PC-3 (cell line): ENCODE measurements at regions not wholly inside any gene's neighbourhood (a gene's known extent, or its start where the extent isn't known, plus 50 kb on each side); places are given as distances from the start of the nearest gene placed in this dataset.

Experiments
- ATAC-seq: fragments of 200-7000 bp; cut with Tn5 transposase; 2 replicates; pipeline ENCODE4 v1.9.1; 2020; ENCODE audit warnings: mild to moderate bottlenecking, moderate library complexity
- BruUV-seq: library from RNA; stranded (reverse); fragments of 400-500 nt; replicated peaks from 2 replicates; lab custom pipeline; 2021; lab: Mats Ljungman, UMichigan
- CTCF ChIA-PET: fragments of 300-600 bp; sonication (Branson Sonifier 250); formaldehyde crosslinking; loops from one replicate; lab custom pipeline; 2022; ENCODE audit warnings: antibody characterized with exemption; lab: Charles Lee
- POLR2A ChIA-PET: fragments of 300-600 bp; sonication (Branson Sonifier 250); formaldehyde crosslinking; loops from one replicate; lab custom pipeline; 2022; ENCODE audit warnings: antibody characterized with exemption; ENCODE audit not compliant: unreplicated experiment; lab: Charles Lee
- DNase-seq: peaks from one replicate; pipeline ENCODE4 v3.0.0-alpha.2; 2015
- H2AFZ ChIP-seq: fragments of 300-600 bp; sonication (generic); 2 replicates; pipeline ENCODE4 v1.6.0; 2016; ENCODE audit warnings: antibody characterized with exemption, low read length
- H3F3A ChIP-seq: fragments of 300-600 bp; sonication (generic); one replicate; pipeline ENCODE4 v1.6.0; 2017; ENCODE audit warnings: antibody characterized with exemption, low read length, control low read depth, mild to moderate bottlenecking; ENCODE audit not compliant: unreplicated experiment
- H3K27ac ChIP-seq: fragments of 300-600 bp; sonication (generic); 2 replicates; pipeline ENCODE4 v1.5.1; 2016; ENCODE audit warnings: mild to moderate bottlenecking, low read length
- H3K27me3 ChIP-seq: fragments of 300-600 bp; sonication (generic); 2 replicates; pipeline ENCODE4 v1.6.1; 2016; ENCODE audit warnings: low read length, mixed read lengths
- H3K36me3 ChIP-seq: fragments of 300-600 bp; sonication (generic); 2 replicates; pipeline ENCODE4 v1.6.1; 2016; ENCODE audit warnings: low read depth, mixed run types, low read length, mixed read lengths
- H3K4me1 ChIP-seq: fragments of 300-600 bp; sonication (generic); 2 replicates; pipeline ENCODE4 v1.5.1; 2016; ENCODE audit warnings: low read length; ENCODE audit not compliant: insufficient read depth
- H3K4me2 ChIP-seq: fragments of 300-600 bp; sonication (generic); 2 replicates; pipeline ENCODE4 v1.6.0; 2016; ENCODE audit warnings: low read length
- H3K4me3 ChIP-seq: fragments of 300-600 bp; sonication (generic); 2 replicates; pipeline ENCODE4 v1.5.1; 2016; ENCODE audit warnings: mild to moderate bottlenecking, low read length, mixed read lengths
- H3K79me2 ChIP-seq: fragments of 300-600 bp; sonication (generic); 2 replicates; pipeline ENCODE4 v1.6.1; 2017; ENCODE audit warnings: low read length, mixed read lengths
- H3K9ac ChIP-seq: fragments of 300-600 bp; sonication (generic); 2 replicates; pipeline ENCODE4 v1.6.0; 2016; ENCODE audit warnings: mild to moderate bottlenecking, low read length
- H3K9me2 ChIP-seq: fragments of 300-600 bp; sonication (generic); replicated peaks from 2 replicates; pipeline ENCODE4 v1.6.1; 2016; ENCODE audit warnings: mixed run types, low read length, mixed read lengths
- H3K9me3 ChIP-seq: fragments of 300-600 bp; sonication (generic); 2 replicates; pipeline ENCODE4 v1.6.1; 2016; ENCODE audit warnings: low read length, mixed read lengths
- H4K20me1 ChIP-seq: fragments of 300-600 bp; sonication (generic); 2 replicates; pipeline ENCODE4 v1.6.1; 2016; ENCODE audit warnings: low read length, mixed read lengths
- EZH2 ChIP-seq: fragments of 300-600 bp; sonication (generic); IDR thresholded peaks from one replicate; pipeline ENCODE4 v1.6.1; 2017; ENCODE audit warnings: antibody characterized with exemption, mild to moderate bottlenecking, low read length; ENCODE audit not compliant: unreplicated experiment
- EZH2phosphoT487 ChIP-seq: fragments of 300-600 bp; sonication (generic); IDR thresholded peaks from 2 replicates; pipeline ENCODE4 v1.6.1; 2018; ENCODE audit warnings: mild to moderate bottlenecking, antibody characterized with exemption, low read length, borderline replicate concordance
- intact Hi-C: fragments of 100-400 bp; cut with micrococcal nuclease; formaldehyde crosslinking; loops from 2 replicates; pipeline ENCODE4 v1.9.0; 2023
- TF ChIP-seq, protein P1 (sequence below): fragments of 300-600 bp; sonication (generic); conservative IDR thresholded peaks from 2 replicates; pipeline ENCODE4 v1.5.1; 2017; ENCODE audit warnings: antibody characterized with exemption, low read depth, mild to moderate bottlenecking, low read length

DNA sequence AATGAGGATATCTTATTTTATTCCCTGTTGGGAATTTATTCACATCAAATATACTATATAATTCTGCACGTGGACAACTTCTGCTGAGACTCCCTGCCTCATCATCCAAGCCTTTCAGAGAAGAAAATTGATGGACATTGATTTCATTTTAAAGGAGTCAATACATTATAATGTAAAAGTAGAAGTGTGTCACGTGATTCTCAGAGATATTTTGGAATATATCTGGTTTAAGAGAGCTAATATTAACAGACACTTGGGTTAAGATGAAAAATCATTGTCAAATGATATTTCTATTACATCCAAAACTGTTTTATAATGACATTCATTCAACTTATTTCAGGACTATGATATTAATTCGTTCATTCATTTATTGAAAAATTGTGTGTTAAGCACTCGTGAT, 314.2 kb downstream of the ADGRL2 start:
- Histone ChIP-seq H3K4me3 (no peak overlapping the region), H3F3A (no peaks in the 10 kb centered on the region), H3K27ac (no peak overlapping the region), H3K9me3 (no peaks in the 10 kb centered on the region), H4K20me1 (no peaks in the 10 kb centered on the region), H3K4me2 (no peak overlapping the region), H2AFZ (no peak overlapping the region), H3K9me2 (no peaks in the 10 kb centered on the region), H3K27me3 (no peaks in the 10 kb centered on the region), H3K79me2 (no peaks in the 10 kb centered on the region), H3K9ac (no peak overlapping the region), H3K36me3 (no peaks in the 10 kb centered on the region), H3K4me1 (no peaks in the 10 kb centered on the region)
- TF ChIP-seq EZH2phosphoT487: no peak
- no peak for TF ChIP-seq EZH2
- TF ChIP-seq, protein P1, sequence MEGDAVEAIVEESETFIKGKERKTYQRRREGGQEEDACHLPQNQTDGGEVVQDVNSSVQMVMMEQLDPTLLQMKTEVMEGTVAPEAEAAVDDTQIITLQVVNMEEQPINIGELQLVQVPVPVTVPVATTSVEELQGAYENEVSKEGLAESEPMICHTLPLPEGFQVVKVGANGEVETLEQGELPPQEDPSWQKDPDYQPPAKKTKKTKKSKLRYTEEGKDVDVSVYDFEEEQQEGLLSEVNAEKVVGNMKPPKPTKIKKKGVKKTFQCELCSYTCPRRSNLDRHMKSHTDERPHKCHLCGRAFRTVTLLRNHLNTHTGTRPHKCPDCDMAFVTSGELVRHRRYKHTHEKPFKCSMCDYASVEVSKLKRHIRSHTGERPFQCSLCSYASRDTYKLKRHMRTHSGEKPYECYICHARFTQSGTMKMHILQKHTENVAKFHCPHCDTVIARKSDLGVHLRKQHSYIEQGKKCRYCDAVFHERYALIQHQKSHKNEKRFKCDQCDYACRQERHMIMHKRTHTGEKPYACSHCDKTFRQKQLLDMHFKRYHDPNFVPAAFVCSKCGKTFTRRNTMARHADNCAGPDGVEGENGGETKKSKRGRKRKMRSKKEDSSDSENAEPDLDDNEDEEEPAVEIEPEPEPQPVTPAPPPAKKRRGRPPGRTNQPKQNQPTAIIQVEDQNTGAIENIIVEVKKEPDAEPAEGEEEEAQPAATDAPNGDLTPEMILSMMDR: no peak
- DNase-seq (no peak), ATAC-seq (no peak)
- CTCF ChIA-PET: no interaction called here
- no TSS peak for BruUV-seq
- POLR2A ChIA-PET: no interaction called here
- intact Hi-C loops: no loop called here

DNA sequence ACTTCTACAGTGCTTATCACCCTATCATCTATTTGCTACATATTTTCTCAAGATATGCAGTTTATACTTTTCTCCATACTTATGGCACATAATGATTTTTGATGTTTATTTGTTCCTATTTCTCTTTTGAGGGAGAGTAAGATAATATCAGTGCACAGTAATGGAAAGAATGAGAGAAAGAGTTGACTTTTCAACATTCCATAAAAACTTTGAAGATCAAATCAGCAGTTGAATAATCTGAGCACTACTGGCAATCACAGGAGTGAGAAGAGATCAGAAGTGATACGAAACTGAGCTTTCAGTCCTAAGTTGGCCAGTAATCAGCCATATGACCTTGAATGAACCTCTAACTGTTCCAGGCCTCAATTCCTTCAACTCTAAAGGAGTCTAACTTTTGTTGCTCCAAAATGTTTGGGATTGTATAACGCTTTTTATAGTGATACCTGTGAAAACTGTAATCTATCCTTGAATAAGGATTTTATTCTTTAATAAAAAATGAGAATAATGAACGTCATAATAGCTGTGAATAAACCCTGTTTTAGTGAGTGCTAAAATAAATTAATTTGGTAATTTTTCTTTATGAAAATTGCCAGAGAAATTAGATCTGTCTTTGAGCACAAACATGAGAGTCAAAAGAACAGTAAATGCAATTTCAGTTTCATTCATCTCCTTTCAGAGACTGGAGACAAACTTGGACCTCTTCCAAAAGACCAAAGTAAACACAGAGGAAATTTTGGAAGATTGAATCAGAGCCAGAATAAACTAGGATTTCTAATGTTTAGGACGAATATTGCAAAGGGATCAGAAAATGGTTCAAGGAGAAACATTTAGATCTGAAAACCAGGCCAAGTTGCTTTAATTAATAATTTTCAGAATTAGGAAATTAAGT, 309.9 kb downstream of the ADGRL2 start:
- H3K4me3 ChIP-seq: no peak overlapping the region
- BruUV-seq: no TSS peak
- H3K36me3 ChIP-seq: no peaks in the 10 kb centered on the region
- H3K9ac ChIP-seq: no peak overlapping the region
- no peak for ATAC-seq
- no peak for TF ChIP-seq EZH2
- no peak for TF ChIP-seq EZH2phosphoT487
- TF ChIP-seq, protein P1: no peak
- H3K9me3 ChIP-seq: no peaks in the 10 kb centered on the region
- H3K79me2 ChIP-seq: no peaks in the 10 kb centered on the region
- no peaks in the 10 kb centered on the region for H3K9me2 ChIP-seq
- H3K4me2 ChIP-seq: no peak overlapping the region
- H3K27me3 ChIP-seq: no peaks in the 10 kb centered on the region
- no peaks in the 10 kb centered on the region for H3F3A ChIP-seq
- no peak for DNase-seq
- ChIA-PET CTCF (no interaction called here), POLR2A (no interaction called here)
- H2AFZ ChIP-seq: no peak overlapping the region
- H4K20me1 ChIP-seq: no peaks in the 10 kb centered on the region
- no peak overlapping the region for H3K27ac ChIP-seq
- no peaks in the 10 kb centered on the region for H3K4me1 ChIP-seq
- intact Hi-C loops: no loop called here

DNA sequence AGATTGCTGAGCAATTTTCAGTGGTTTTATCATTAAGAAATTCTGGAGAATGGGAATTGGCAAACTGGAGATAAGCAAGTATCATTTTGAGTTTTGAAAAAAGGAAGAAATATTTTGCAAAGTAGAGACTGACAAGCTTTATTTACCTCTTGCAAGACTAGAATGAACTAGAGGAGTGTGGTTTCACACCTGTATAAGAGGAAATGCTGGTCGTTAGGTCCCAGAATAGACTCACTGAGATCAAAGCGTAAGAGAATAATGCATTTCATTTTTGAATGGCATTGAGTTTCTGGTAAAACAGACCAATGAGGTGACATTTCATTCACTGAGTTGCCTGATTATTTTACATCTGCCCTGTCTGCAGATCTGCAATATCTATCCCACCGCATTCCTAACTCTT, 308.1 kb downstream of the ADGRL2 start:
- Histone ChIP-seq H3K9ac (no peak overlapping the region), H4K20me1 (no peaks in the 10 kb centered on the region), H3K4me2 (no peak overlapping the region), H3K4me3 (no peak overlapping the region), H3K36me3 (no peaks in the 10 kb centered on the region), H3K27me3 (no peaks in the 10 kb centered on the region), H3F3A (no peaks in the 10 kb centered on the region), H3K27ac (no peak overlapping the region), H3K79me2 (no peaks in the 10 kb centered on the region), H2AFZ (no peak overlapping the region), H3K4me1 (no peaks in the 10 kb centered on the region), H3K9me2 (no peaks in the 10 kb centered on the region), H3K9me3 (no peaks in the 10 kb centered on the region)
- DNase-seq: no peak
- ChIA-PET POLR2A (no interaction called here), CTCF (no interaction called here)
- ATAC-seq: no peak
- intact Hi-C loops: no loop called here
- TF ChIP-seq EZH2phosphoT487 (no peak), EZH2 (no peak)
- TF ChIP-seq, protein P1: no peak
- no TSS peak for BruUV-seq
